ENCODE measurements at regions not wholly inside any gene's neighbourhood (a gene's known extent, or its start where the extent isn't known, plus 50 kb on each side); places are given as distances from the start of the nearest gene placed in this dataset.

DNA sequence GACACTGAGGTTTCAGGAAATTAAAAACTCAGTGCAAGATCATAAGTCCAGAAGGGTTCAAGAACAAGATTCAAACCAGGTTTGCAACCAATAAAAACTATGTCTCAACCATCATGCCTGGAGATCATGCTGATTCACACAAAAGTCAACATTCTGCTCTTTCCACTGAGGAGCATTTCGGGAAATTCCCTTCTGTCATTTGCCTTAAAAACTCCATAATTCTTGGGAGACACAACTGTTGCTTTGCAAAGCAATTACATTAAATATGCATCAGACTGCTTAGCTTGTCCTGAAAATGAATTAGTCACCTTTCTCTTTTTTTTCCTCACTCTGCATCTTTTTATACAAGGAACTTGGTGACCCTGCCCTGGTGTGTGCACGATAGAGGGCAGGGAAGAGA, 275.9 kb upstream of the ZNF462 start:
- Histone ChIP-seq H3K4me3 (no peak overlapping the region), H3K27ac (no peak overlapping the region), H3K4me1 (no peaks in the 10 kb centered on the region), H3K9me3 (no peaks in the 10 kb centered on the region), H3K27me3 (no peaks in the 10 kb centered on the region), H3K36me3 (no peaks in the 10 kb centered on the region)
- no peak for TF ChIP-seq CTCF (IDR thresholded peaks at IDR 0.05)
- WGBS, 2 donors (ENCODE audit: low coverage in 1 of 2): 65 to 68% methylated on average over 2 of the region's 2 CpGs
- DNase-seq: no peak
- in situ Hi-C loops (cut with MboI; ENCODE audit: low pct_ligation_motif_present in 1 of 4, low pct_unique_long_range_greater_than_20kb in 1 of 4, low sequenced_read_pairs in 3 of 4): no loop called here
- intact Hi-C loops (cut with DNase I; ENCODE audit: low total_unique reads): no loop called here

DNA sequence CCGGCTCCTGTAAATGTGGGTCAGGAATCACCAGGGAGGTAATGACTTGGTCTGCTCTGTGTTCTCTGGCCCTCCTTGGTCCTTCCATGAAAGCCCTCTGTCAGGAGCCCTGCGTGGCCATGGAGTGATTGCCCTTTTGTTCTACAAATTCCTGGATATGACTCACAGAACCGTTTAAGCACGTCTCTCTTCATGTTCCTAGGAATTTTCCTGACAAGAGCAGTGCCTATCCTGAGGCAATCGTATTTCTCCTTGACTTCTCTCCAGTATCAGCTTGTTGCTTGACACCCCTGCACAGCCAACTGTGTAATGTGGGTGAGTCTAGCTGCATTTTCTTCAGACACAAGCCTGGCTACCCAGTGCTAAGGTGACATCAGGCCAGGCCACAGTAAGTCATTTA, 274.3 kb upstream of the ZNF462 start:
- in situ Hi-C loops (cut with MboI; ENCODE audit: low pct_ligation_motif_present in 1 of 4, low pct_unique_long_range_greater_than_20kb in 1 of 4, low sequenced_read_pairs in 3 of 4): no loop called here
- WGBS, 2 donors (ENCODE audit: low coverage in 1 of 2): 65 to 77% methylated on average over 2 to 5 of the region's 5 CpGs

GRCh38 chr9:106590759-106591505, 272.0 kb upstream of the ZNF462 start:
- Histone ChIP-seq H3K4me1 (no peaks in the 10 kb centered on the region), H3K36me3 (no peaks in the 10 kb centered on the region), H3K9me3 (no peaks in the 10 kb centered on the region), H3K27ac (no peak overlapping the region), H3K4me3 (no peak overlapping the region), H3K27me3 (no peaks in the 10 kb centered on the region)
- intact Hi-C loops (cut with DNase I; ENCODE audit: low total_unique reads): no loop called here
- in situ Hi-C loops (cut with MboI; ENCODE audit: low pct_ligation_motif_present in 1 of 4, low pct_unique_long_range_greater_than_20kb in 1 of 4, low sequenced_read_pairs in 3 of 4): no loop called here
- no peak for DNase-seq
- WGBS, 2 donors (ENCODE audit: low coverage in 1 of 2): 80 to 82% methylated on average over 4 of the region's 4 CpGs
- TF ChIP-seq POLR2A (IDR thresholded peaks at IDR 0.05) (no peak), CTCF (IDR thresholded peaks at IDR 0.05) (no peak), POLR2AphosphoS5 (IDR thresholded peaks at IDR 0.05) (no peak), EP300 (IDR thresholded peaks at IDR 0.05; ENCODE audit: low read depth) (no peak)

More for the DNA sequence above, 274.3 kb upstream of the ZNF462 start:
- no peaks in the 10 kb centered on the region for H3K4me1 ChIP-seq
- H3K27me3 ChIP-seq: no peaks in the 10 kb centered on the region
- no peak overlapping the region for H3K4me3 ChIP-seq
- no peak for DNase-seq
- intact Hi-C loops (cut with DNase I; ENCODE audit: low total_unique reads): no loop called here
- no peaks in the 10 kb centered on the region for H3K36me3 ChIP-seq
- no peaks in the 10 kb centered on the region for H3K9me3 ChIP-seq
- no peak overlapping the region for H3K27ac ChIP-seq
- TF ChIP-seq CTCF (IDR thresholded peaks at IDR 0.05) (no peak), POLR2AphosphoS5 (IDR thresholded peaks at IDR 0.05) (no peak), EP300 (IDR thresholded peaks at IDR 0.05; ENCODE audit: low read depth) (no peak), POLR2A (IDR thresholded peaks at IDR 0.05) (no peak)

DNA sequence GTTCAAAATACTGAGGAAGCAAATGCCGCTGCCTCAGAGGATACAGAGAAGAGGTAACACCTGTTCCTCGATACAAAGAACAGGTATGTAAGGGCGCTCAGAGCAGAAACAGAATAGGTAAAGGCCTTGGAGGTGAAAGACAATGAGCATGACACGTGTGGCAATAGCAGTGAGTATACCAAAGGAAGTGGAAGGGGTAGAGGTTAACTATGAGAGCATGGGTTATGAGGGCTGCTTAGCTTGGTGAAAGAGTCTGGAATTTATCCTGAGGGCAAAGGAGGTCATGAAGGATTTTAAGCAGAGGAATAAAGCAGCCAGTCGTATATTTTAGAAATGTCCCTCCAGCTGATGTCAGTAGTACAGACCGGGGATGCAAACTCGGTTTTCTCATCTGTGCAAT, 269.8 kb upstream of the ZNF462 start:
- no peaks in the 10 kb centered on the region for H3K27me3 ChIP-seq
- in situ Hi-C loops (cut with MboI; ENCODE audit: low pct_ligation_motif_present in 1 of 4, low pct_unique_long_range_greater_than_20kb in 1 of 4, low sequenced_read_pairs in 3 of 4) (no loop called here), intact Hi-C loops (cut with DNase I; ENCODE audit: low total_unique reads) (no loop called here)
- TF ChIP-seq POLR2A (IDR thresholded peaks at IDR 0.05) (no peak), EP300 (IDR thresholded peaks at IDR 0.05; ENCODE audit: low read depth) (no peak), POLR2AphosphoS5 (IDR thresholded peaks at IDR 0.05) (no peak), CTCF (IDR thresholded peaks at IDR 0.05) (no peak)
- H3K36me3 ChIP-seq: no peaks in the 10 kb centered on the region
- DNase-seq: no peak
- no peak overlapping the region for H3K4me3 ChIP-seq
- H3K27ac ChIP-seq: no peak overlapping the region
- H3K4me1 ChIP-seq: no peaks in the 10 kb centered on the region
- no peaks in the 10 kb centered on the region for H3K9me3 ChIP-seq
- 68 to 85% methylated on average over 5 to 7 of the region's 7 CpGs for WGBS, 2 donors (ENCODE audit: low coverage in 1 of 2)
